ENCODE measurements at regions not wholly inside any gene's neighbourhood (a gene's known extent, or its start where the extent isn't known, plus 50 kb on each side); places are given as distances from the start of the nearest gene placed in this dataset.
"Not testable (repeated sequence)": the region's sequence is repeated elsewhere in the genome, so short reads cannot be mapped to it uniquely, and the experiment has no call there.

DNA sequence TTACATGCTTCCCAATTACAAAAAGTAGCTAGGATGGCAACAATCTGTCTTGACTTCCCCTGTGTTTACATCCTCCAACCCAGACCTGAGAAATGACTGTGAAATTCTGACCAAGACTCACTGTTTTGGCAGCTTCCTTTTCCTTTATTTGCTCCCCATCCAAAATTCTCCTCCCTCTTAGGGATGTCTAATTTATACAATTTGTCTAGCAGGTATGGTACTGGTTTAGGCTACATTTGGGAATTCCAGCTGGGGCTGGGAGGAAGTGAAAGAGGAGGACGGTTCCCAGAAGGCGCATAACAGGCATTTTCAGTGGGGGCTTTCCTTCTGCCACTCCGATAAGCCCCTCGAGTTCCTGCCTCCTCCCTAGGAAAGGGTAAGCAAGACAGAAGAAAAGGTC lies 231.5 kb upstream of the BTBD3 start:
- no peak for DNase-seq (ENCODE audit: low spot score)

- peak; percentile 53 for DNase-seq (ENCODE audit: low spot score)
These were observed 230.7 kb upstream of the BTBD3 start for GRCh38 chr20:11686820-11687543.

DNA sequence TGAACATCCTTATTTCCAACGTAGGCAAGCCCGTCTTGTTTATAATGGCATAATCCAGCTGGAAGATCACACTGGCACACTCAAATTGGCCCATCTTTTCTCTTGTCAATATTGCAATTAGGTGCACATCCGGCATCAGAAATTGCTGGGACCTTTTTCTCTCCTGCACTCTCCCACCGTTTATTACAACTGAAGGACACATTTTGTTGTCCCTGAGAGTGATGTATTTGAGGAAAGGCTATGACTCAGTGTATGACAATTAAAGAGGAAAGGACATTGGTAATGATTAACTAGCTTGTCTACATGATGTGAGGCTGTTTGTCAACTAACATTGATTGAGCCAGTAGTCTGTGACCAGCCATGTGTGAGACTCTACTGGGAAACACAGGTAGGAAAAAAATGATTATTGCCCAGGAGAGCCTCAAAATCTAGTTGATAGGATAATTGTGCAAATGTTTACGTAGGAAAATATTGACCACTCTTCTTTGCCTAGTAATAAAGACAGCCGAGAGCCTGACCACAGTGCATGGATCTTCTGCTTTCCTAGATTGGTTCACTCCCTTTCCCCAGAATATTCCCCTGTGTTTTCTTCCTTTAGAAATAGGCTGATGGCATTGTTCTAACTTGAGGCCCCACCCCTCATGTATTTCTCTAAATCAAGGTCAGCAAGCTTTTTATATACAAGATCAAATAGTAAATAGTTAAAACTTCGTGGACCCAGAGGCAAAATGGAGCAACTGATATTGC lies 230.0 kb upstream of the BTBD3 start:
- DNase-seq (ENCODE audit: low spot score): peak; percentile 96

DNA sequence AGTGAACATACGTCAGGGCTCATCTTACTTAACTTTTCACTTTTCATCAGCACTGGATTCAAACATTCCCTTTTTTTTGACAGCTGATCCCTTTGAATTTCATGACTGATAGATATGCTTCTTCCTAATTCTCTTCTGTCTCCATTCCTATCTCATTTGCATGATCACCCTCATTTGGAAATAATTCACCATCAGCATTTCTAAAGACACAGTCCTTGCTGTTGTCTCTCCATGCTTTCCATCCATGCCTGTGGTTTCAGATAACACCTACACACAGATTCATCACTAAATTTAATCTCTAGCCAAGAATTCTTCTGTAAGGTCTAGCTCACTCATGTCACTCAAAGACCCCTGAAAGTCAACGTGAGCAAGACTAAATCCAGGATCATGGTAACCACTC lies 228.4 kb upstream of the BTBD3 start:
- no peak for DNase-seq (ENCODE audit: low spot score)

DNA sequence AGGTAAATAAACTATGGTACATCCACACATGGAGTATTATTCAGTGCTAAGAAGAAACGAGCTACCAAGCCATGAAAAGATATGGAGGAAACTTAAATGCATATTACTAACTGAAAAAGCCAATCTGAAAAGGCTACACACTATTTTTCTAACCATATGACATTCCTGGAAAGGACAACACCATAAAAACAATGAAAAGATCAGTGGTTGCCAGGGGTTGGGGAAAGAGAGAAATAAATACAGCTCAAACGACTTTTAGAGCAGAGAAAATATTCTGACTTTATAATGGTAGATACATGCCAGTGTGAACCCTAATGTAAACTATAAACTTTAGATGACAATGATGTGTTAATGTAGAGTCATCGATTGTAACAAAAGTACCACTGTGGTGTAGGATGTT lies 225.9 kb upstream of the BTBD3 start:
- no peak for DNase-seq (ENCODE audit: low spot score)

DNA sequence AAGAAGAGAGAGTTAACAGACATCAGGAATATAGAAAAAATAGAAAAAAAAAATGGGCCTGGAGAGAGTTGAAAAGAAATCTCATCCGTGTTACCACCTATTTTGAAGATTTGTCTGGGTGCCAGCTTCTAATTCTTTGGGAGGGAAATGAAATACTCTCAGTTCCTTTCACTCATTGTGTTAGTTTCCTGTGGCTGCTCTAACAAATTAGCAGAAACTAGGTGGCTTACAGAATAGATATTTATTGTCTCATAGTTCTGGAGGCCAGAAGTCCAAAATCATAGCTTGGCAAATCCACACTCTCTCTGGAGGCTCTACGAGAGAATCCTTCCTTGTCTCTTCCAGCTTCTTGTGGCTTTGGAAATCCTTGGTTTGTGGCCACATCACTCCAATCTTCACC lies 225.1 kb upstream of the BTBD3 start:
- DNase-seq (ENCODE audit: low spot score): no peak

- DNase-seq (ENCODE audit: low spot score): no peak
These were observed 223.2 kb upstream of the BTBD3 start for GRCh38 chr20:11694467-11694866.

DNA sequence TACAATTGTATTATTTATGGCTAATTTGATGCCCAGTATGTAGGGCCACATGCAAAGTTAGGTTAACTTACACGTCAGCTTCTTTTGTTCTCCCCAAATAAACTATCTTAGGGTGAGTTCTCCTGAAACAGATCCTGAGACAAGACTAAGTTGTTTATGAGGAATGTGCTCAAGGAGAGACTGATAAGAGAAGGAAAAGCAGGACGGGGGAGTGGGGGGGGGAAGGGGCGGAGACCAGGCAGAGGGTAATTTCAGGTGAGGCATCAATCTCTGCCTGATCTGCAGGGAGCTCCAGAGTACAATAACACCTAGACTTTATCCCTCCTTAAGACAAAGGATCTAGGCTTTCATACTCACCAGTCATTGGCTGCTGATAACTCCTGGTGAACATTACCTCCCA lies 220.6 kb upstream of the BTBD3 start:
- DNase-seq (ENCODE audit: low spot score): no peak

DNA sequence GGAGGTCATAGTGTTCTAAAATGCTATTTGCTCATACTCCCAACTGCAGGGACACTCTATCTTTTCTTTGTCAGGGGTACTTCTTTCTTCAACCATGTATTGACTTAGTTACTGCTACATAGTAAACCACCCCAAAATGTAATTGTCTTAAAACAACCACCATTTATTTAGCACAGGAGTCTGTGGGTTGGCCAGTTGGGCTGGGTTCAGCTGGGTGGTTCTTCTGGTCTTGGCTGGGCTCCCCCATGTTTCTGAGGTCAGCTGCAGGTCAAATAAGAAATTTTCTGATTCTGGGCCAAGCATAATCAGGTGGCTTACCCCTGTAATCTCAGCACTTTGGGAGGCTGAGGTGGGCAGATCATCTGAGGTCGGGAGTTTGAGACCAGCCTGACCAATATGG lies 220.0 kb upstream of the BTBD3 start:
- no peak for DNase-seq (ENCODE audit: low spot score)

DNA sequence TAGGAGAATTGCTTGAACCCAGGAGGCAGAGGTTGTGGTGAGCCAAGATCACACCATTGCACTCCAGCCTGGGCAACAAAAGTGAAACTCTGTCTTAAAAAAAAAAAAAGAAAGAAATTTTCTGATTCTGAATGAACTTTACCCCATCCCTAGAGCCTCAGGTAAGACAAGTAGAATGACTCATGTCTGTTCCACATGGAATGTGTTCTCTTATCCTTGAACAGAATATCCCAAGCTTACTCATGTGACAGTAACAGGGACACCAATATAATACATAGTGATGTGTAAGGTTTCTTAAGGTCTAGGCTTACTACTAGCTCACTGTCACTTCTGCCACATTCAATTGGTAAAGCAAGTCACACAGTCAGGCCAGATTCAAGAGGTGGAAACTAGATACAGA lies 219.6 kb upstream of the BTBD3 start:
- DNase-seq (ENCODE audit: low spot score): no peak

- DNase-seq (ENCODE audit: low spot score): no peak
These were observed 216.9 kb upstream of the BTBD3 start for GRCh38 chr20:11700831-11701230.

- no peak for DNase-seq (ENCODE audit: low spot score)
These were observed 214.8 kb upstream of the BTBD3 start for GRCh38 chr20:11702721-11703518.

DNA sequence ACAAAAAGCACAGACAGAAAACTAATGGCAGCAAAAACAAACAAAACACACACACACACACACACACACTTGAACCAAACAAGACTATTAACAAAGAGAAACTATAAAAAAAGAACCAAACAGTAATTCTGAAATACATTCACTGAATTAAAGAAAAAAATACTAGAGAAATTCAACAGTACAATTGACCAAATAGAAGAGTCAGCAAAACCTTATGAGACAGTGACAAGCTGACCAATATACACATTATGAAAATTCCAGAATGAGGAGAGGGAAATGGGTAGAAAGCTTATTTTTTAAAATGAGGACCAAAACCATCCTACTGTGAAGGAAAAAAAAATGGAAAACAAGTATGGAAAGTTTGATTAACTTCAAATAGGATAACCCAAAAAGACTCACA lies 212.2 kb upstream of the BTBD3 start:
- DNase-seq (ENCODE audit: low spot score): no peak

- DNase-seq (ENCODE audit: low spot score): not testable (repeated sequence)
These were observed 209.5 kb upstream of the BTBD3 start for GRCh38 chr20:11708223-11708622.

- no peak for DNase-seq (ENCODE audit: low spot score)
These were observed 206.5 kb upstream of the BTBD3 start for GRCh38 chr20:11711214-11711613.

DNA sequence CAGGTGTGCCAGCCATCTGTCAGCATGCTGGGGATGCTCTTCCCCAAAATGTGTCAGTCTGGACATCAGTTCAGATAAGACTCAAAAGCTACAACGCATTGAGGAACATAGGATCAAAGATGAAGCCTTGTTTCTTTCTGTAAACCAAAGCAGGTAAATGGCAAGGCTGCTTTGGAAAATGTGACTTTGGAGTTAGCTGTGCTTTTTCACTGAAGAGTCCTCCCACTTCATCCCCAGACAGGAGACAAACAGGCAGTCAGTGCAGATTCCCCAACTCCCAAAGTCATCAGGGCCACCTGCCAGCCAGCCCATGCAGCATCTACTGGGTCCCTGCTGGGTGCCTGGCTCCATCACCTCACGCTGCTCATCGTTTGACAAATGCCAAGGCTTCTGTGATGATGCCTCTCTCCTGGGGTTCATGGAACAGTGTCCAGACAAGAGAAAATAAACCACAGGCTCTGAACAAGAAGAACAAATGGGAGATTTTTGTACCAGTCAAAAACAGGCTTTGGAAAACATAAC lies 205.0 kb upstream of the BTBD3 start:
- DNase-seq (ENCODE audit: low spot score): no peak

DNA sequence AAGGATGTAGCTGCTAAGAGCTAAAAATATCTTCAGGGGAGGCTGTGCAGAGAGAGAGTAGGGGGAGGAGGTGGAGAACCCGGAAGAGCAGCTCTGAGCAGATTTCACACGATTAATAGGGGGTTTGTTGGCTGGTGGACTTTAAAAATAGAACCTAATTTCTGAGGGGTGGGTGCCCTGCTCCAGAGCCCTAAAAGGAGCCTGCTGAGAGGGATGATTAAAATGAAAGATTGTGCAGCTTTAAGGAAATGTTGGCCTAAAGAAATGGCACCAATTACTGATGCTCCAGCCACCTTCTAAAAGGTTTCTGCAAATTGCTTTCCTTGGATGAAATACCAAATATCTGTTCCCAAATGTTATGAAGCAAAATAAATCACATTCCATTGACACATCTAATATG lies 202.8 kb upstream of the BTBD3 start:
- DNase-seq (ENCODE audit: low spot score): no peak

DNA sequence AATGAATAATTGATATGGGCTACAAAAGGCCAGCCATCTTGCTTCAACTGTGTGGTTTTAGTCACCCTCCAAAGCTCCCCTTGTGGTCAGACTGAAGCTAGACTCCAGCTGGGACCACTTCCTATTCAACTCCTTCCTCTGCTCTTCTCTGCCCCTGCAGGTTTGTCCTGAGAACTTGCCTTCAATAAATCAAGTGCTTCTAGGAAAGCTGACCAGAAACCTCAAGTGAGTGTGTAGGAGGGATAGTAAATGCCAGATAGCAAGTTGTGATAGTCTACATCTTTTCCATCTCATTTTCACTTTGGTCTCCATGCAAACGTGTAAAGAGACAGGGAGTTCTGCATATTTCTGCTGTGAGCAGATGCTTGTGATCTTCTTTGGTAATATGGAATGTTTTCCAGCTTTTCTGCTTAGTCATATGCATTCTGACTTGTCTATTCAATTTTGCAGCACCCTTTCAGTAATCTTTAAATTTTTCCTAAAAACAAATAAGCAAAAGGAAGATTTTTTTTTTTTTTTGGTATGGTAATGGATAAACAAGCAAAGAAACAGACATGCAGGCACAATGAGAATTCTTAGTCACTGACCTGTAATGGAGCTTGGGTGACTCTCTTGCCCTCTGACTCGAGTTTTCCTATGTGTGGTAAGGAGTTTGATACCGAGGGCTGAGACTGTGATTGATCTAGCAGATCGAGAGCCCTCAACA lies 201.3 kb upstream of the BTBD3 start:
- peak; percentile 49 for DNase-seq (ENCODE audit: low spot score)

- DNase-seq (ENCODE audit: low spot score): no peak
These were observed 200.8 kb upstream of the BTBD3 start for GRCh38 chr20:11716945-11717248.

- DNase-seq (ENCODE audit: low spot score): no peak
These were observed 200.1 kb upstream of the BTBD3 start for GRCh38 chr20:11717562-11717961.

DNA sequence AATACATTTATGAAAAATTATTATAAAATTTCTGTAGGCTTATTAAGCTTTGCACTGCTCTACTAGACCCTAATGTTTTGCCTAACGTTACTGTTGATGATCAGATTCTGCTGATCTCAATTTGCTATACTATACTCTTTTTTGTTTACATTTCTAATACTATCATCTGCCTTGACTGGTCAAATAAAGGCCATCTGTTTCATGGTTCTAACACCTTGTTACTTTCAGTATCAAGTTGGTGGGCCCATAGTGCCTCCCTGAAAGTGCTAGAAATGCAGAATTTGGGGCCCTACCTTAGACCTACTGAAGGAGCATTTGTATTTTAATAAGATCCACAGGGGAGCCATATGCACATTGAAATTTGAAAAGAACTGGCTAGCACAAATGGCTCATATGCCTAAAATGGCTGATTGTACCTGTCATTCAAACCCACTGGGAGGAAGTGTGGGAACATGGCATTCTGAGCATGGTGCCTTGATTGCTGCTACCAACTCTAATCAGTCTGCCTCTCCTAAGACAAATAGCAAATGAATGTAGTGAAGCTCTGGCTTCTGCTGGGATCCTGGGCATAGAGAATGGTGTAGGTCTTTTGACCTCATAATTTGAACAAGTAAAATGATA lies 199.1 kb upstream of the BTBD3 start:
- DNase-seq (ENCODE audit: low spot score): no peak

- DNase-seq (ENCODE audit: low spot score): no peak
These were observed 198.5 kb upstream of the BTBD3 start for GRCh38 chr20:11719153-11719552.

Measured in SW480 (cell line).